Suppressor macrophage treated with lipopolysaccharide for 4 hours (primary cell): ENCODE measurements at regions not wholly inside any gene's neighbourhood (a gene's known extent, or its start where the extent isn't known, plus 50 kb on each side); places are given as distances from the start of the nearest gene placed in this dataset.
"Not testable (repeated sequence)": the region's sequence is repeated elsewhere in the genome, so short reads cannot be mapped to it uniquely, and the experiment has no call there.

Source experiments
- DNase-seq: peaks from one replicate; pipeline ENCODE4 v3.0.0-alpha.2; 2020

GRCh38 chr18:53918091-53918490 lies 306.4 kb downstream of the MBD2 start:
- DNase-seq = no peak

DNA sequence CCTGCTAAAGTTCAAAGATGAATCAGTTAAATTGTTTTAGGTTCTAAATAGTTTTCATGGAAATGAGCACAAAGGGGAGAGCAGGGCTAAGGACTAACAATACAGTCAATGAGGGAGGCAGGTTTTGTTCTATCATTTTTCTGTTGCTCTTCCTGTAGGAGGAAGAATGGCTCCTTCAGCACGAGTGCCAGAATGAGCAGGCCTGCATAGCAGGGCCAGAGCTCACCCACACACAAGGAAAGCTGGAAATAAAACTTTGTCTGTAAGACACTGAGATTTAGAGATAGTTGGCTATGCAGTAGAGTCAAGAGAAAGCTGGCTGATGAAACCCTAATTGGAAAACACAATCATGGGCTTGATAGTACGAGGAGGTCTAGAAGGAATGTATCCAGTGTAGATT lies 313.3 kb downstream of the MBD2 start:
- DNase-seq = no peak

DNA sequence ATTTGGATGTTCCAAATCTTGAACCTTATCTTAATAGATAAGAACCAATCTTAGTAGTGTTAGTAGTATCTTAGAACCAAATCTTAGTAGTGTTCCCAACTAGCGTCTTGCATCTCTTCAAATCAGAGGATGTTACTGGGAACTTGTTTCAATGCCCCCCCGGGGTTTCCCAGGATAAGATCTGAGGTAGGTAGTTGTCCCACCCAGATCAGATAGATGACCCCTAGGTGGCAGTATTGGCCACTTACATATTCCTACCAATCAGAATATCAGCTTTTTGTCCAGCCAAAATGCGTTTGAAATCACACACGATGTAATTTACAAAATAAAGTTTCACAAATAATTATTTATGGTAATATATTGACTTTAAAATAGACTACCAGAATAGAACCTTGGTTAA lies 314.8 kb downstream of the MBD2 start:
- DNase-seq = peak; percentile 54

- DNase-seq = no peak
Observed at GRCh38 chr18:53907921-53908320, 316.5 kb downstream of the MBD2 start.

- DNase-seq = no peak
Observed at GRCh38 chr18:53906681-53907080, 317.8 kb downstream of the MBD2 start.

GRCh38 chr18:53894675-53895442 lies 329.6 kb downstream of the MBD2 start:
- no peak for DNase-seq

GRCh38 chr18:53887447-53887846 lies 337.0 kb downstream of the MBD2 start:
- no peak for DNase-seq

GRCh38 chr18:53886058-53886457 lies 338.4 kb downstream of the MBD2 start:
- no peak for DNase-seq

DNA sequence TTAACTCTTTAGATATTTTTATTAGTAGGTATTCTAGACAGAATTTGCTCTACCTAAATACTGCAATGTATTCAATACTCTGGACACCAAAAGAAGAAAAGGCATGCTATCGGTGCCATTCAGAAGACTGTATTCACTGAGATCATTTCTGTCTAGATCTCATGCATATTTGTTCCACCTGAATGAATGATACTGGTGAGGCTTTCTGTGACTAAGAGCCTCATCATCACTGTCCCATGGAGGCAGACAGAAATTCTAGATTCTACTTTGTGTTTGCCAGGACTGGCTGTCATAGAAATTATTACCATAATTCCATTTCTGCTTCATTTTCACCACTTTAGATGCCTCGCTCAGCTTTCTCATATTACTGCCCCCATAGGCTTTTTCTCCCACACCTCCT lies 340.7 kb downstream of the MBD2 start:
- DNase-seq = no peak

DNA sequence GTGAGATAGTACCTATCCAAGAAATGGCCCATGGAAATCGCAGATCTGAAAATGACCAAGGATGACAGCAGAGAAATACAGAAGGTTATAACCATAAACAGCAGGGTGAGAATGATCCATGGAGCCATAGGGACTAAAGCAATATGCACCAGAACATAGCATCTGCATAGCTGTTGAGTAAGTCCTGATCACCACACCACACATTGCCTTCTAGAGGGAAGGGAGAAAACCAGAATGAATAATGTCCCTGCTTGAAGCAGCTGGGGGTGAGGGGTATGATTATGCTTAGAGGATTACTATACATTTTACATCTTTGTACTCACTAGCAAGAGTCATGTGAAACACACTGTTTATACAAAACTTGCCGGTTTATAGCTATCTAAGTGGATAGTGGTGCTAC lies 350.4 kb downstream of the MBD2 start:
- DNase-seq = no peak

GRCh38 chr18:53864770-53865169 lies 359.7 kb downstream of the MBD2 start:
- DNase-seq = no peak

- DNase-seq = no peak
Observed at GRCh38 chr18:53862921-53863320, 361.5 kb downstream of the MBD2 start.

GRCh38 chr18:53861185-53861584 lies 363.3 kb downstream of the MBD2 start:
- DNase-seq = no peak

- no peak for DNase-seq
Observed at GRCh38 chr18:53859764-53860163, 364.7 kb downstream of the MBD2 start.

DNA sequence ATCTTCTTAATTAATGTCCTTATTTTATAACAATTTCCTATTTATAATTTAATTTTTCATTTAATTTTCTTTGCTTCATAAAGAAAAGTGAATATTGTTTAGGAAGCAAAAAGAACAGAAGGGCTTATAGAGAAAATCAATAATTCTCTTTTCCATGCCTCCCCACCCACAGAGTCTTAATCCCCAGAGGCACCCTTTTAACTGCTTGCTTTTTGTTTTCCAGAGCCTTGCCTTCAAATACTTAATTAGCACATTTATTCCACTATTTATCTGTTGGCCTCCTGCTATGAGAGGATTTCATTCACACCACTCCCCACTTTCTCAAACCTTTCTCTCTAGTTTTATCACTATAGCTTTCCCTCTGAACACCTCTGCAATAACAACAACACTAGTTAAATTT lies 373.6 kb downstream of the MBD2 start:
- DNase-seq = no peak

DNA sequence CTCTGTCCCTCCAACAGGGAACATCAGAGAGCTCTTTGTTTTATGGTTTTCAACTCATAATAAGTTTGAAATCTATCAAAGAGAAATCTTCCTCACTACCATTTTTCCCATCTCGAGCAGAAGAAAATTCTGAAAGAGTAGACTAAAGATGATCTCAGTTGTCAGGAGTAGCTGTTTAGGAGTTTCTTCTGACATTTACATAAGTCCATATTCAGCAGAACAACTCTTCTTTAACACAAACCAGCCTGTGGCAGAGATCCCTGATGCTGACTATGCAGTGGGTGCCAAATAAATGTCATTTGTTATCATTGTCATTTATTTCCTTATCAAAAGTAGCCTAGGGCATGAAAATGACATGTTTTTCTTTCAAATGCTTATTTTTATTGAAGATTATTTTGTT lies 380.7 kb downstream of the MBD2 start:
- DNase-seq = no peak

GRCh38 chr18:53843113-53843760 lies 381.2 kb downstream of the MBD2 start:
- DNase-seq = no peak

GRCh38 chr18:53838746-53839145 lies 385.7 kb downstream of the MBD2 start:
- no peak for DNase-seq

GRCh38 chr18:53821141-53821540 lies 403.3 kb downstream of the MBD2 start:
- DNase-seq = not testable (repeated sequence)

- DNase-seq = no peak
Observed at GRCh38 chr18:53819671-53820070, 404.8 kb downstream of the MBD2 start.

GRCh38 chr18:53819174-53819573 lies 405.3 kb downstream of the MBD2 start:
- DNase-seq = no peak

GRCh38 chr18:53817976-53818950 lies 406.2 kb downstream of the MBD2 start:
- DNase-seq = no peak

DNA sequence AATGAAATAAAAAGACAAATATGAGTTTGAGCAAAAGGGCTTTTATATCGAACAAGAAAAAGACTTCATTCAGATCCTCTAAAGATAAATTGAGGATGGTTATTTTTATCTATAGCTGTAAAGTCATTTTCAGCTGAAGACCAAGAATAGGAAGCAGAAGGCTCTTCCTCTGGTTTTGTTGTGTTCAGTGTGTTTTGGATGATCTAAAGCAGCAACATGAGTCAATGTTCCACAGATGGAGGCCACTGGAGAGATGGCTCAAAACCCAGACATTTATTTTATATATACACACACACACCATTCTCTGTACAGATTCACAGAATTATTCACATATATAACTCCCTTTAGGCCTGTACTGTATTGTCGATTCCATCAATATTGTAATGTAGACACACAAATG lies 424.3 kb downstream of the MBD2 start:
- DNase-seq = no peak

DNA sequence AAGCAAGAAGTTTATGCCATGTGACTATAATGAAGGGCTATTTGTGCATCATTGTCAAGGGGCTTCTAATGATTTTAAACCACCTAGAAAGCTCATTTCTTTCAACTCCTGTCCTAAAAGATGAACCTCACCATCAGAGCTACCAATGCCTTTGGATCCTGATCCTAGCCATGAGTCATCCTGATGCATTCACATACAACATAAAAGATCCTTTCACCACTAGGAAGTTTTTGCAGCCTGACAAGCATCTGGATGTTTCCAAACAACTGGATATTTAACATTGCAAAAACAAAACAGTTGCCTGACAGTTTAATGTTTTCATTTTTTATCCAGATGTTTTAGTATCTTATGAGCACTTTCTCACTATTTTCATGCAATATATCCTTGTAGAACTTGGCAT lies 425.3 kb downstream of the MBD2 start:
- no peak for DNase-seq
